Fibroblast of pulmonary artery (primary cell): ENCODE measurements at regions not wholly inside any gene's neighbourhood (a gene's known extent, or its start where the extent isn't known, plus 50 kb on each side); places are given as distances from the start of the nearest gene placed in this dataset.

Experiments
- DNase-seq: peaks from one replicate; pipeline ENCODE4 v3.0.0-alpha.2; 2010; ENCODE audit warnings: low read depth
- H3K4me3 ChIP-seq: replicated peaks from 2 replicates; pipeline ENCODE4 v1.5.1; 2011; ENCODE audit warnings: low read depth, mild to moderate bottlenecking, control low read depth, low read length, moderate library complexity
- CTCF ChIP-seq: IDR thresholded peaks from 2 replicates; pipeline ENCODE4 v1.5.1; 2011; ENCODE audit warnings: mild to moderate bottlenecking, control low read depth, low read length, inconsistent platforms; ENCODE audit errors: missing control alignments

GRCh38 chr5:3786165-3786564 lies 190.5 kb downstream of the IRX1 start:
- no peak for DNase-seq
- no peak for TF ChIP-seq CTCF
- H3K4me3 ChIP-seq = no peak overlapping the region

- no peak overlapping the region for H3K4me3 ChIP-seq
- TF ChIP-seq CTCF = no peak
- DNase-seq = no peak
Measured at GRCh38 chr5:3786891-3787430, 191.3 kb downstream of the IRX1 start.

GRCh38 chr5:3787604-3788003 lies 192.0 kb downstream of the IRX1 start:
- TF ChIP-seq CTCF = no peak
- DNase-seq = no peak

GRCh38 chr5:3789519-3790193 lies 194.0 kb downstream of the IRX1 start:
- DNase-seq = no peak
- TF ChIP-seq CTCF = no peak
- H3K4me3 ChIP-seq = no peak overlapping the region

More at GRCh38 chr5:3787604-3788003, 192.0 kb downstream of the IRX1 start:
- H3K4me3 ChIP-seq = no peak overlapping the region

- DNase-seq = no peak
- H3K4me3 ChIP-seq = no peak overlapping the region
- TF ChIP-seq CTCF = no peak
Measured at GRCh38 chr5:3793162-3793561, 197.5 kb downstream of the IRX1 start.

GRCh38 chr5:3794611-3795010 lies 199.0 kb downstream of the IRX1 start:
- no peak for TF ChIP-seq CTCF
- H3K4me3 ChIP-seq = no peak overlapping the region
- DNase-seq = no peak

- no peak overlapping the region for H3K4me3 ChIP-seq
- DNase-seq = no peak
- no peak for TF ChIP-seq CTCF
Measured at GRCh38 chr5:3796736-3797135, 201.1 kb downstream of the IRX1 start.
